ENCODE measurements at regions not wholly inside any gene's neighbourhood (a gene's known extent, or its start where the extent isn't known, plus 50 kb on each side); places are given as distances from the start of the nearest gene placed in this dataset.

- TF ChIP-seq, protein P1, sequence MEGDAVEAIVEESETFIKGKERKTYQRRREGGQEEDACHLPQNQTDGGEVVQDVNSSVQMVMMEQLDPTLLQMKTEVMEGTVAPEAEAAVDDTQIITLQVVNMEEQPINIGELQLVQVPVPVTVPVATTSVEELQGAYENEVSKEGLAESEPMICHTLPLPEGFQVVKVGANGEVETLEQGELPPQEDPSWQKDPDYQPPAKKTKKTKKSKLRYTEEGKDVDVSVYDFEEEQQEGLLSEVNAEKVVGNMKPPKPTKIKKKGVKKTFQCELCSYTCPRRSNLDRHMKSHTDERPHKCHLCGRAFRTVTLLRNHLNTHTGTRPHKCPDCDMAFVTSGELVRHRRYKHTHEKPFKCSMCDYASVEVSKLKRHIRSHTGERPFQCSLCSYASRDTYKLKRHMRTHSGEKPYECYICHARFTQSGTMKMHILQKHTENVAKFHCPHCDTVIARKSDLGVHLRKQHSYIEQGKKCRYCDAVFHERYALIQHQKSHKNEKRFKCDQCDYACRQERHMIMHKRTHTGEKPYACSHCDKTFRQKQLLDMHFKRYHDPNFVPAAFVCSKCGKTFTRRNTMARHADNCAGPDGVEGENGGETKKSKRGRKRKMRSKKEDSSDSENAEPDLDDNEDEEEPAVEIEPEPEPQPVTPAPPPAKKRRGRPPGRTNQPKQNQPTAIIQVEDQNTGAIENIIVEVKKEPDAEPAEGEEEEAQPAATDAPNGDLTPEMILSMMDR (IDR thresholded peaks at IDR 0.05), result no peak
- no peak for TF ChIP-seq POLR2A (IDR thresholded peaks at IDR 0.05)
Observed at GRCh38 chr2:82740527-82740926, 1718.6 kb downstream of the SUCLG1 start.

Measured in heart left ventricle (tissue), 13 donors.